ENCODE measurements at regions not wholly inside any gene's neighbourhood (a gene's known extent, or its start where the extent isn't known, plus 50 kb on each side); places are given as distances from the start of the nearest gene placed in this dataset.

GRCh38 chr1:95728841-95729240, 494.8 kb downstream of the RWDD3 start:
- no peak overlapping the region for H3K27ac ChIP-seq
- in situ Hi-C loops (cut with MboI): no loop called here
- TF ChIP-seq EZH2 (IDR thresholded peaks at IDR 0.05; ENCODE audit: insufficient read depth, poor library complexity, severe bottlenecking): no peak
- TF ChIP-seq EZH2phosphoT487 (IDR thresholded peaks at IDR 0.05; ENCODE audit: insufficient read depth, low read depth): no peak
- H3K9ac ChIP-seq: no peak overlapping the region
- DNase-seq: no peak
- 6 to 8% methylated on average over 2 of the region's 2 CpGs for WGBS, 2 experiments (ENCODE audit: low coverage in 1 of 2, low lambda C conversion rate in 2 of 2, missing lambda C conversion rate in 2 of 2)
- no peaks in the 10 kb centered on the region for H3K9me2 ChIP-seq (ENCODE audit: insufficient read depth)
- H3K4me2 ChIP-seq (ENCODE audit: unreplicated experiment): no peak overlapping the region
- no peaks in the 10 kb centered on the region for H3K9me3 ChIP-seq (ENCODE audit: low read depth)
- no peaks in the 10 kb centered on the region for H3K79me2 ChIP-seq (ENCODE audit: insufficient read depth)
- no peak overlapping the region for H3K4me3 ChIP-seq
- H2AFZ ChIP-seq: no peak overlapping the region
- no peaks in the 10 kb centered on the region for H3K4me1 ChIP-seq (ENCODE audit: insufficient read depth)
- H3K27me3 ChIP-seq (replicated peaks; ENCODE audit: insufficient read depth): no peaks in the 10 kb centered on the region
- H4K20me1 ChIP-seq (ENCODE audit: insufficient read depth): no peaks in the 10 kb centered on the region
- H3F3A ChIP-seq (ENCODE audit: insufficient read depth): no peaks in the 10 kb centered on the region
- H3K36me3 ChIP-seq (ENCODE audit: low read depth): no peaks in the 10 kb centered on the region

- Histone ChIP-seq H3K27me3 (replicated peaks; ENCODE audit: insufficient read depth) (no peaks in the 10 kb centered on the region), H3K36me3 (ENCODE audit: low read depth) (no peaks in the 10 kb centered on the region), H3K9me2 (ENCODE audit: insufficient read depth) (no peaks in the 10 kb centered on the region), H3K27ac (no peak overlapping the region), H4K20me1 (ENCODE audit: insufficient read depth) (no peaks in the 10 kb centered on the region), H3K9me3 (ENCODE audit: low read depth) (no peaks in the 10 kb centered on the region), H3K4me1 (ENCODE audit: insufficient read depth) (no peaks in the 10 kb centered on the region), H3K79me2 (ENCODE audit: insufficient read depth) (no peaks in the 10 kb centered on the region), H3K4me3 (no peak overlapping the region), H3K9ac (no peak overlapping the region), H2AFZ (no peak overlapping the region), H3K4me2 (ENCODE audit: unreplicated experiment) (no peak overlapping the region), H3F3A (ENCODE audit: insufficient read depth) (no peaks in the 10 kb centered on the region)
- in situ Hi-C loops (cut with MboI): no loop called here
- TF ChIP-seq EZH2 (IDR thresholded peaks at IDR 0.05; ENCODE audit: insufficient read depth, poor library complexity, severe bottlenecking): no peak
- TF ChIP-seq EZH2phosphoT487 (IDR thresholded peaks at IDR 0.05; ENCODE audit: insufficient read depth, low read depth): no peak
- 8 to 9% methylated on average over 3 of the region's 3 CpGs for WGBS, 2 experiments (ENCODE audit: low coverage in 1 of 2, low lambda C conversion rate in 2 of 2, missing lambda C conversion rate in 2 of 2)
- no peak for DNase-seq
These were observed 497.0 kb downstream of the RWDD3 start for GRCh38 chr1:95730986-95731385.

GRCh38 chr1:95731466-95731865, 497.5 kb downstream of the RWDD3 start:
- Histone ChIP-seq H4K20me1 (ENCODE audit: insufficient read depth) (no peaks in the 10 kb centered on the region), H3K36me3 (ENCODE audit: low read depth) (no peaks in the 10 kb centered on the region), H3K9me2 (ENCODE audit: insufficient read depth) (no peaks in the 10 kb centered on the region), H3K9me3 (ENCODE audit: low read depth) (no peaks in the 10 kb centered on the region), H3K9ac (no peak overlapping the region), H3K4me1 (ENCODE audit: insufficient read depth) (no peaks in the 10 kb centered on the region), H3K4me3 (no peak overlapping the region), H3K27ac (no peak overlapping the region), H3F3A (ENCODE audit: insufficient read depth) (no peaks in the 10 kb centered on the region), H3K4me2 (ENCODE audit: unreplicated experiment) (no peak overlapping the region), H3K79me2 (ENCODE audit: insufficient read depth) (no peaks in the 10 kb centered on the region), H3K27me3 (replicated peaks; ENCODE audit: insufficient read depth) (no peaks in the 10 kb centered on the region), H2AFZ (no peak overlapping the region)
- TF ChIP-seq EZH2phosphoT487 (IDR thresholded peaks at IDR 0.05; ENCODE audit: insufficient read depth, low read depth) (no peak), EZH2 (IDR thresholded peaks at IDR 0.05; ENCODE audit: insufficient read depth, poor library complexity, severe bottlenecking) (no peak)
- in situ Hi-C loops (cut with MboI): no loop called here
- DNase-seq: no peak

- H4K20me1 ChIP-seq (ENCODE audit: insufficient read depth): no peaks in the 10 kb centered on the region
- H3F3A ChIP-seq (ENCODE audit: insufficient read depth): no peaks in the 10 kb centered on the region
- no peaks in the 10 kb centered on the region for H3K4me1 ChIP-seq (ENCODE audit: insufficient read depth)
- H3K4me3 ChIP-seq: no peak overlapping the region
- H3K9me3 ChIP-seq (ENCODE audit: low read depth): no peaks in the 10 kb centered on the region
- no peak overlapping the region for H3K4me2 ChIP-seq (ENCODE audit: unreplicated experiment)
- H3K27me3 ChIP-seq (replicated peaks; ENCODE audit: insufficient read depth): no peaks in the 10 kb centered on the region
- peak; percentile 29 for DNase-seq
- in situ Hi-C loops (cut with MboI): no loop called here
- TF ChIP-seq EZH2phosphoT487 (IDR thresholded peaks at IDR 0.05; ENCODE audit: insufficient read depth, low read depth): no peak
- no peak for TF ChIP-seq EZH2 (IDR thresholded peaks at IDR 0.05; ENCODE audit: insufficient read depth, poor library complexity, severe bottlenecking)
- no peak overlapping the region for H3K9ac ChIP-seq
- H3K27ac ChIP-seq: no peak overlapping the region
- no peaks in the 10 kb centered on the region for H3K79me2 ChIP-seq (ENCODE audit: insufficient read depth)
- WGBS, 2 experiments (ENCODE audit: low coverage in 1 of 2, low lambda C conversion rate in 2 of 2, missing lambda C conversion rate in 2 of 2): 0 to 6% methylated on average over 1 of the region's 1 CpG
- no peaks in the 10 kb centered on the region for H3K36me3 ChIP-seq (ENCODE audit: low read depth)
- H2AFZ ChIP-seq: no peak overlapping the region
- no peaks in the 10 kb centered on the region for H3K9me2 ChIP-seq (ENCODE audit: insufficient read depth)
These were observed 499.0 kb downstream of the RWDD3 start for GRCh38 chr1:95733031-95733430.

GRCh38 chr1:95733671-95734070, 499.7 kb downstream of the RWDD3 start:
- Histone ChIP-seq H3K27ac (no peak overlapping the region), H3K4me1 (ENCODE audit: insufficient read depth) (no peaks in the 10 kb centered on the region), H3K4me3 (no peak overlapping the region), H3K9me3 (ENCODE audit: low read depth) (no peaks in the 10 kb centered on the region), H3F3A (ENCODE audit: insufficient read depth) (no peaks in the 10 kb centered on the region), H4K20me1 (ENCODE audit: insufficient read depth) (no peaks in the 10 kb centered on the region), H2AFZ (no peak overlapping the region), H3K27me3 (replicated peaks; ENCODE audit: insufficient read depth) (no peaks in the 10 kb centered on the region), H3K9me2 (ENCODE audit: insufficient read depth) (no peaks in the 10 kb centered on the region), H3K36me3 (ENCODE audit: low read depth) (no peaks in the 10 kb centered on the region), H3K4me2 (ENCODE audit: unreplicated experiment) (no peak overlapping the region), H3K79me2 (ENCODE audit: insufficient read depth) (no peaks in the 10 kb centered on the region), H3K9ac (no peak overlapping the region)
- TF ChIP-seq EZH2 (IDR thresholded peaks at IDR 0.05; ENCODE audit: insufficient read depth, poor library complexity, severe bottlenecking) (no peak), EZH2phosphoT487 (IDR thresholded peaks at IDR 0.05; ENCODE audit: insufficient read depth, low read depth) (no peak)
- in situ Hi-C loops (cut with MboI): no loop called here
- DNase-seq: no peak
- WGBS, 2 experiments (ENCODE audit: low coverage in 1 of 2, low lambda C conversion rate in 2 of 2, missing lambda C conversion rate in 2 of 2): 39 to 43% methylated on average over 6 of the region's 6 CpGs
